GM21515 (cell line): ENCODE measurements at regions not wholly inside any gene's neighbourhood (a gene's known extent, or its start where the extent isn't known, plus 50 kb on each side); places are given as distances from the start of the nearest gene placed in this dataset.

Experiments used
- ATAC-seq: cut with Tn5 transposase; IDR thresholded peaks from one replicate; pipeline ENCODE4 v1.9.1; 2021; ENCODE audit not compliant: unreplicated experiment

- ATAC-seq: no peak
These were observed 81.0 kb downstream of the SEMA4F start for GRCh38 chr2:74735009-74735408.

GRCh38 chr2:74735564-74735963 lies 81.5 kb downstream of the SEMA4F start:
- no peak for ATAC-seq

- no peak for ATAC-seq
These were observed 82.5 kb downstream of the SEMA4F start for GRCh38 chr2:74736589-74736988.

GRCh38 chr2:74738586-74738985 lies 84.5 kb downstream of the SEMA4F start:
- no peak for ATAC-seq

- no peak for ATAC-seq
These were observed 85.1 kb downstream of the SEMA4F start for GRCh38 chr2:74739129-74739528.

- ATAC-seq: no peak
These were observed 85.7 kb downstream of the SEMA4F start for GRCh38 chr2:74739733-74740241.

- ATAC-seq: no peak
These were observed 86.3 kb downstream of the SEMA4F start for GRCh38 chr2:74740395-74740740.

GRCh38 chr2:74740741-74741431 lies 86.8 kb downstream of the SEMA4F start:
- no peak for ATAC-seq

- no peak for ATAC-seq
These were observed 87.6 kb downstream of the SEMA4F start for GRCh38 chr2:74741629-74742028.

- ATAC-seq: no peak
These were observed 88.4 kb downstream of the SEMA4F start for GRCh38 chr2:74742471-74742870.

- ATAC-seq: no peak
These were observed 89.0 kb downstream of the SEMA4F start for GRCh38 chr2:74743039-74743438.

GRCh38 chr2:74743778-74744177 lies 89.7 kb downstream of the SEMA4F start:
- no peak for ATAC-seq

GRCh38 chr2:74744731-74745515 lies 89.0 kb upstream of the HK2 start:
- no peak for ATAC-seq

- ATAC-seq: no peak
These were observed 88.2 kb upstream of the HK2 start for GRCh38 chr2:74745766-74746165.

GRCh38 chr2:74746480-74746879 lies 87.4 kb upstream of the HK2 start:
- no peak for ATAC-seq

GRCh38 chr2:74747411-74748080 lies 86.4 kb upstream of the HK2 start:
- no peak for ATAC-seq

- no peak for ATAC-seq
These were observed 85.3 kb upstream of the HK2 start for GRCh38 chr2:74748665-74749064.

- no peak for ATAC-seq
These were observed 84.5 kb upstream of the HK2 start for GRCh38 chr2:74749432-74749831.

- ATAC-seq: no peak
These were observed 81.7 kb upstream of the HK2 start for GRCh38 chr2:74751981-74752851.

GRCh38 chr2:74755386-74755785 lies 78.5 kb upstream of the HK2 start:
- ATAC-seq: no peak

- ATAC-seq: no peak
These were observed 77.5 kb upstream of the HK2 start for GRCh38 chr2:74756356-74756890.
